ENCODE measurements at regions not wholly inside any gene's neighbourhood (a gene's known extent, or its start where the extent isn't known, plus 50 kb on each side); places are given as distances from the start of the nearest gene placed in this dataset.

- no peak for TF ChIP-seq CTCF (IDR thresholded peaks at IDR 0.05; ENCODE audit: insufficient read depth, low read length, poor library complexity, severe bottlenecking)
- TF ChIP-seq EZH2phosphoT487 (conservative IDR thresholded peaks at IDR 0.05; ENCODE audit: low read length) = no peak
These were observed 503.0 kb downstream of the LIG4 start for GRCh38 chr13:107712145-107712860.

Measured in SU-DHL-6 (cell line).